Loucy (cell line): ENCODE measurements at regions not wholly inside any gene's neighbourhood (a gene's known extent, or its start where the extent isn't known, plus 50 kb on each side); places are given as distances from the start of the nearest gene placed in this dataset.
"Not testable (repeated sequence)": the region's sequence is repeated elsewhere in the genome, so short reads cannot be mapped to it uniquely, and the experiment has no call there.

Source experiments
- H2AFZ ChIP-seq: fragments of 200-600 bp; sonication (generic); 2 replicates; pipeline ENCODE4 v1.6.0; 2016; ENCODE audit warnings: antibody characterized with exemption, mild to moderate bottlenecking, low read length, moderate library complexity
- H3F3A ChIP-seq: fragments of 200-600 bp; 2 replicates; pipeline ENCODE4 v1.6.0; 2016; ENCODE audit warnings: antibody characterized with exemption, low read depth, mild to moderate bottlenecking
- H3K27me3 ChIP-seq: fragments of 200-600 bp; sonication (generic); 2 replicates; pipeline ENCODE4 v1.6.1; 2014; ENCODE audit warnings: low read length, mild to moderate bottlenecking; ENCODE audit not compliant: insufficient read depth, poor library complexity, severe bottlenecking
- H3K36me3 ChIP-seq: fragments of 200-600 bp; sonication (generic); 2 replicates; pipeline ENCODE4 v1.6.1; 2016; ENCODE audit warnings: low read length; ENCODE audit not compliant: insufficient read depth
- H3K4me1 ChIP-seq: fragments of 200-600 bp; sonication (generic); 2 replicates; pipeline ENCODE4 v1.5.1; 2014; ENCODE audit warnings: low read length, mild to moderate bottlenecking; ENCODE audit not compliant: insufficient read depth, poor library complexity, severe bottlenecking
- H3K4me2 ChIP-seq: fragments of 200-600 bp; sonication (generic); 2 replicates; pipeline ENCODE4 v1.6.0; 2014; ENCODE audit warnings: antibody characterized with exemption, low read length, low read depth, mild to moderate bottlenecking; ENCODE audit not compliant: poor library complexity, severe bottlenecking
- H3K4me3 ChIP-seq: fragments of 200-600 bp; sonication (generic); 2 replicates; pipeline ENCODE4 v1.5.1; 2014; ENCODE audit warnings: low read length, mild to moderate bottlenecking, mixed read lengths; ENCODE audit not compliant: poor library complexity, severe bottlenecking
- H3K79me2 ChIP-seq: fragments of 200-600 bp; sonication (generic); 2 replicates; pipeline ENCODE4 v1.6.1; 2014; ENCODE audit warnings: low read length; ENCODE audit not compliant: insufficient read depth
- H3K9ac ChIP-seq: fragments of 200-600 bp; sonication (generic); 2 replicates; pipeline ENCODE4 v1.6.0; 2014; ENCODE audit warnings: mild to moderate bottlenecking, low read depth, low read length, moderate library complexity; ENCODE audit not compliant: poor library complexity, severe bottlenecking
- H3K9me2 ChIP-seq: fragments of 200-600 bp; sonication (generic); replicated peaks from 2 replicates; pipeline ENCODE4 v1.6.1; 2016; ENCODE audit warnings: low read depth, low read length, mixed read lengths
- H3K9me3 ChIP-seq: fragments of 200-600 bp; sonication (generic); 2 replicates; pipeline ENCODE4 v1.6.1; 2014; ENCODE audit warnings: mild to moderate bottlenecking, antibody characterized with exemption, low read length, low read depth; ENCODE audit not compliant: insufficient read depth
- H4K20me1 ChIP-seq: fragments of 200-600 bp; sonication (generic); 2 replicates; pipeline ENCODE4 v1.6.0; 2014; ENCODE audit warnings: antibody characterized with exemption, low read length, mild to moderate bottlenecking; ENCODE audit not compliant: insufficient read depth, poor library complexity, severe bottlenecking
- EZH2phosphoT487 ChIP-seq: fragments of 200-600 bp; IDR thresholded peaks from 2 replicates; pipeline ENCODE4 v1.6.1; 2018; ENCODE audit warnings: antibody characterized with exemption, mild to moderate bottlenecking, moderate library complexity, borderline replicate concordance
- TF ChIP-seq, protein P1 (sequence below): fragments of 200-600 bp; sonication (generic); conservative IDR thresholded peaks from 2 replicates; pipeline ENCODE4 v1.5.1; 2014; ENCODE audit warnings: mild to moderate bottlenecking, antibody characterized with exemption, low read length

DNA sequence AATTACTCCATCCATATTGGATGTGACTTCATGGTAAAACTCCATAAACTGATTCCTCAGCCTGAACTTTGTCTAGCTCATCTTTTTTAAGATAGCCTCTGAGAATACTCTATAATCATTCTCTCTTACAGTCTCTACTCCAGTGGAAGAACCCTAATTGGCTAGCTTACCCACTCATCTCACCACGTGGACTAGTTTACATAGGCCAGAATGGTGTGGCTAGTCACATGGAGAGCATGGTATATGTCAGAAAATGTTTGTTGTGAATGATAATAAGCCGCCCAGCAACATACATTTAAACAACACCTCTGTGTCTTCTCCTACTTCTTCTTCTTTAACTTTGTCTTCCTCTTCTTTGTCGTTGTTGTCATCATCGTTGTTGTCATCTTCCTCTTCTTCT, 389.2 kb upstream of the LRRC3B start:
- Histone ChIP-seq H3K4me2 (no peak overlapping the region), H3F3A (no peaks in the 10 kb centered on the region), H3K9ac (no peak overlapping the region), H3K4me3 (no peak overlapping the region), H3K9me3 (no peaks in the 10 kb centered on the region), H3K9me2 (peaks cover 3% of the 10 kb centered on the region; the same call in 1 of the 2 replicates), H3K36me3 (no peaks in the 10 kb centered on the region), H3K79me2 (no peaks in the 10 kb centered on the region), H3K4me1 (no peaks in the 10 kb centered on the region), H3K27me3 (no peaks in the 10 kb centered on the region), H4K20me1 (no peaks in the 10 kb centered on the region), H2AFZ (no peak overlapping the region)
- TF ChIP-seq, protein P1, sequence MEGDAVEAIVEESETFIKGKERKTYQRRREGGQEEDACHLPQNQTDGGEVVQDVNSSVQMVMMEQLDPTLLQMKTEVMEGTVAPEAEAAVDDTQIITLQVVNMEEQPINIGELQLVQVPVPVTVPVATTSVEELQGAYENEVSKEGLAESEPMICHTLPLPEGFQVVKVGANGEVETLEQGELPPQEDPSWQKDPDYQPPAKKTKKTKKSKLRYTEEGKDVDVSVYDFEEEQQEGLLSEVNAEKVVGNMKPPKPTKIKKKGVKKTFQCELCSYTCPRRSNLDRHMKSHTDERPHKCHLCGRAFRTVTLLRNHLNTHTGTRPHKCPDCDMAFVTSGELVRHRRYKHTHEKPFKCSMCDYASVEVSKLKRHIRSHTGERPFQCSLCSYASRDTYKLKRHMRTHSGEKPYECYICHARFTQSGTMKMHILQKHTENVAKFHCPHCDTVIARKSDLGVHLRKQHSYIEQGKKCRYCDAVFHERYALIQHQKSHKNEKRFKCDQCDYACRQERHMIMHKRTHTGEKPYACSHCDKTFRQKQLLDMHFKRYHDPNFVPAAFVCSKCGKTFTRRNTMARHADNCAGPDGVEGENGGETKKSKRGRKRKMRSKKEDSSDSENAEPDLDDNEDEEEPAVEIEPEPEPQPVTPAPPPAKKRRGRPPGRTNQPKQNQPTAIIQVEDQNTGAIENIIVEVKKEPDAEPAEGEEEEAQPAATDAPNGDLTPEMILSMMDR = no peak

DNA sequence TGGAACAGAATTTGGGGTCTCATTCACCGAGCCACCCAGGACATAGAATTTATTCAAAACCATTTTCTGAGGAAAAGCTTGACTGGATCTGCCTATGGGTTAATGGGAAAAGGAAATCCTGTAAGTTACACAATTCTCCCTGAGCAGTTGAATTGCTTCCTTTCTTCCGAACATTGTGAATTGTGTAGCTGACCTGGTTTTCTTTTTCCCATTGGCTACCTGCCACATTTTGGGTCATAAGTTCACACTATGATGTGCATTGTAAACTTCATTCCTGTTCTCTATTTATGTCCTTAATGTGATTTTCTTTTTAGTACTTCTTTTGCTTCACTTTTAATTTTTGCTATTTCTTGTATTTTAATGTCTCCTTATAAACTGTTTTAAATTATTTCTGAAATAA, 386.0 kb upstream of the LRRC3B start:
- Histone ChIP-seq H3F3A (no peaks in the 10 kb centered on the region), H4K20me1 (no peaks in the 10 kb centered on the region), H3K9me3 (no peaks in the 10 kb centered on the region), H2AFZ (no peak overlapping the region), H3K4me1 (no peaks in the 10 kb centered on the region), H3K36me3 (no peaks in the 10 kb centered on the region), H3K79me2 (no peaks in the 10 kb centered on the region), H3K9me2 (peaks cover 3% of the 10 kb centered on the region; the same call in 1 of the 2 replicates), H3K9ac (no peak overlapping the region), H3K4me3 (no peak overlapping the region), H3K4me2 (no peak overlapping the region), H3K27me3 (no peaks in the 10 kb centered on the region)
- TF ChIP-seq, protein P1 = no peak
- TF ChIP-seq EZH2phosphoT487 = no peak

DNA sequence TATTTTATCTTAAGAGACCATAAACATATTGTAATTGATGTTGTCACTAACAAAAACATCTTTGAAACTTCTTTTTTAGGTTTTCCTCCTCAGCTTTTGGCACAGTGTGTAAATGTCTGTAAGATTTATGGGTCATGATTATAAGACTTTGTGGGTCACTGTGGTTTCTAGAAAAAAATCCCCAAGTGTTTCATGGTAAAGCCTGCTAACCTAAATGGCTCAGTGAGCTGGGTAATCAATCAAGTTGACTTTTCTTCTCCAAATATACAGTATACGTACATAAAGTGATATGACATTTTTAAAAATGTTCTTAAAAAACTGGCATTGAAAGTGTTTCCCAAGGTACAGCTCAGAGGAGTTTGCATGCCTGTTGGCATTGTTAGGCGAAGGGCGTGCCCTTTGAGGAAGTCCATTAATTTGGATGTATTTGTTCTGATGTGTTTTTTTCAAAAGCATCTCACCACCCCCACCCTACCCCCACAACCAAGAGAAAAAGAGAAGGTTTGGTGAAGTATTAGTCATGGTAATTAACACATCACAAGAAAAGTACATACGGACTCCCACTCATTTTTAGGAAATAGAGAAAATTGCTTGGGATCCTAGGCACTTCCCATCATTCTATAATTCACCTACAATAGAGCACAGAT, 385.4 kb upstream of the LRRC3B start:
- H3K4me3 ChIP-seq = no peak overlapping the region
- H4K20me1 ChIP-seq = no peaks in the 10 kb centered on the region
- H3K36me3 ChIP-seq = no peaks in the 10 kb centered on the region
- H3K4me1 ChIP-seq = no peaks in the 10 kb centered on the region
- no peaks in the 10 kb centered on the region for H3K9me3 ChIP-seq
- H3K27me3 ChIP-seq = no peaks in the 10 kb centered on the region
- TF ChIP-seq EZH2phosphoT487 = no peak
- TF ChIP-seq, protein P1 = no peak
- H3K9ac ChIP-seq = no peak overlapping the region
- H3F3A ChIP-seq = no peaks in the 10 kb centered on the region
- no peaks in the 10 kb centered on the region for H3K79me2 ChIP-seq
- no peak overlapping the region for H2AFZ ChIP-seq
- H3K9me2 ChIP-seq = peaks cover 3% of the 10 kb centered on the region; the same call in 1 of the 2 replicates
- H3K4me2 ChIP-seq = no peak overlapping the region

DNA sequence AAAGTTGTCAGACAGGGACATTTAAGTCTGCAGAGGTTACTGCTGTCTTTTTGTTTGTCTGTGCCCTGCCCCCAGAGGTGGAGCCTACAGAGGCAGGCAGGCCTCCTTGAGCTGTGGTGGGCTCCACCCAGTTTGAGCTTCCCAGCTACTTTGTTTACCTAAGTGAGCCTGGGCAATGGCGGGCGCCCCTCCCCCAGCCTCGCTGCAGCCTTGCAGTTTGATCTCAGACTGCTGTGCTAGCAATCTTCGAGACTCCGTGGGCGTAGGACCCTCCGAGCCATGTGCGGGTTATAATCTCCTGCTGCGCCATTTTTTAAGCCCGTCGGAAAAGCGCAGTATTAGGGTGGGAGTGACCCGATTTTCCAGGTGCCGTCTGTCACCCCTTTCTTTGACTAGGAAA, 378.0 kb upstream of the LRRC3B start:
- H3K9ac ChIP-seq, H3K4me1 ChIP-seq, H4K20me1 ChIP-seq, H3K9me3 ChIP-seq, H3K36me3 ChIP-seq, H3K4me2 ChIP-seq, H3K9me2 ChIP-seq, H3K79me2 ChIP-seq, H3K27me3 ChIP-seq, H3F3A ChIP-seq, H2AFZ ChIP-seq, H3K4me3 ChIP-seq: not testable (repeated sequence)
